AG10803 (cell line): ENCODE measurements at regions not wholly inside any gene's neighbourhood (a gene's known extent, or its start where the extent isn't known, plus 50 kb on each side); places are given as distances from the start of the nearest gene placed in this dataset.

Source experiments
- DNase-seq: peaks from one replicate; pipeline ENCODE4 v3.0.0; 2010; ENCODE audit warnings: low read depth
- H3K4me3 ChIP-seq: 2 replicates; pipeline ENCODE4 v1.5.1; 2011; ENCODE audit warnings: mild to moderate bottlenecking, low read length, control low read depth
- TF ChIP-seq, protein P1 (sequence below): conservative IDR thresholded peaks from 2 replicates; pipeline ENCODE4 v1.5.1; 2011; ENCODE audit warnings: mild to moderate bottlenecking, low read length, control low read depth, inconsistent platforms

DNA sequence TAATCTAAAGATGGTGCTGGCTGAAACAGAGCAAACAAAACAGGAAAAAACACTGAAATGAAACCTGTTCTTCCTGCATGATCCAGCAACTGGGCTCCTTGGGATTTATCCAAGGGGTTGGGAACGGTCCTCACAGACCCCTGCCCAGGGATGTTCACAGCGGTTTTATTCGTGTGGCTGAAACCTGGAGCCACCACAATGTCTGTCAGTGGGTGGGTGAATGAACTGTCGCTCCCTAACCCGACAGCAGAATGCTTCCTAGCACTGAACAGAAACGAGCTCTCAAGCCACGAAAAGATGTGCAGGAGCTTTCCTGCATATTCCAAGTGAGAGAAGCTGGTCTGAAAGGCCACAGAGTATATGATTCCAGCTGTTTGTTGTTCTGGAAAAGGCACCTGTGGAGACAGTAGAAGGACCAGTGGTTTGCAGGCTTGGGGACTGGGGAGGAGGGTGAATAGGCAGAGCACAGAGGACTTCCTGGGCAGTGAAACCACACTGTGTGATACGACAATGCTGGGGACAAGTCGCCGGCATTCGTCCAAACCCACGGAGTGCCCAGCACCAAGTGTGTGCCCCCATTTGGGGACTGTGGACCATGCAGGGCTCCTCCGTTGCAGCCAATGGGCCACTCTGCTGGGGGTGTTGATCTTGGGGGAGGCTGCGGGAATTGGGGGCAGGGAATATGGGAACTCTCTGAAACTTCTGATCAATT is 73.9 kb downstream of the TEX29 start:
- TF ChIP-seq, protein P1, sequence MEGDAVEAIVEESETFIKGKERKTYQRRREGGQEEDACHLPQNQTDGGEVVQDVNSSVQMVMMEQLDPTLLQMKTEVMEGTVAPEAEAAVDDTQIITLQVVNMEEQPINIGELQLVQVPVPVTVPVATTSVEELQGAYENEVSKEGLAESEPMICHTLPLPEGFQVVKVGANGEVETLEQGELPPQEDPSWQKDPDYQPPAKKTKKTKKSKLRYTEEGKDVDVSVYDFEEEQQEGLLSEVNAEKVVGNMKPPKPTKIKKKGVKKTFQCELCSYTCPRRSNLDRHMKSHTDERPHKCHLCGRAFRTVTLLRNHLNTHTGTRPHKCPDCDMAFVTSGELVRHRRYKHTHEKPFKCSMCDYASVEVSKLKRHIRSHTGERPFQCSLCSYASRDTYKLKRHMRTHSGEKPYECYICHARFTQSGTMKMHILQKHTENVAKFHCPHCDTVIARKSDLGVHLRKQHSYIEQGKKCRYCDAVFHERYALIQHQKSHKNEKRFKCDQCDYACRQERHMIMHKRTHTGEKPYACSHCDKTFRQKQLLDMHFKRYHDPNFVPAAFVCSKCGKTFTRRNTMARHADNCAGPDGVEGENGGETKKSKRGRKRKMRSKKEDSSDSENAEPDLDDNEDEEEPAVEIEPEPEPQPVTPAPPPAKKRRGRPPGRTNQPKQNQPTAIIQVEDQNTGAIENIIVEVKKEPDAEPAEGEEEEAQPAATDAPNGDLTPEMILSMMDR: no peak
- no peak overlapping the region for H3K4me3 ChIP-seq

DNA sequence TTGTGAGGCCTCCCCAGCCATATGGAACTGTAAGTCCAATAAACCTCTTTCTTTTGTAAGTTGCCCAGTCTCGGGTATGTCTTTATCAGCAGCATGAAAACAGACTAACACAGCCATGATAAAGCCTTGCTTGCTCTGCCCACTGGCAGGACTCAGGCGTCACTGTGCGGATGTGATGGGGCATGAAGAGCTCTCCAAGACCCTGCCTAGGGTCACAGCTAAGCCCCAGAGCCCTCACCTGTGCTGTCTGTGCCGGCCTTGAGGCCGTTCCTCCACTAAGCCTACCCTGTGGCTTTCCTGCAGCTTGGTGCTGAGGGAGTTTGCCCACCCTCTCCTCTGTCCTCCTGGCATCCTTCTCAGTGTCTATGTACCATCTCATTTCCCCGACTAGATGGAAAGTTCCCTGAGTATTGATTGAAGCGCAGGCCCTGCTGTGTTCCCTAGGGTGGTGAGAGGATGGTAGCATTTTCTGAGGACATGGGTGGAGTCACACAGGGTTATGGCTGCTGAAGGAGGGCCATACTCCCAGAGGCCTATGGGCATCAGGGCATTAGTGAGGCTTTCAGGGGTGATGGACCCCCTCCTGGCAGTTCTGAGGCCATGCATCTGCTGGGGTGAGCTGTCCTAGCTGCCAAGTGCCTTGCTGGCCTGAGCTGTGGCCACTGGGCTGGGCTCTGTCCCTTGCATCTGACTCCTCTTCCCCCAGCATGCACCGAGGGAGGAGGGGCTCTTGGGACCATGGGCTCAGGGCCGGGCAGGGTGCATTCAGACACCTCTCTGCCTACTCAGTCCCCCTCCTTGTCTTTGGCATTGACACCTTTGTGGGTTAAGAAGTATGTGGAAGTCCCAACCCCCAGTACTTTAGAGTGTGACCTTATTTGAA is 75.3 kb downstream of the TEX29 start:
- no peak overlapping the region for H3K4me3 ChIP-seq
- TF ChIP-seq, protein P1: no peak
- DNase-seq: no peak

More for the DNA sequence above, 73.9 kb downstream of the TEX29 start:
- no peak for DNase-seq

DNA sequence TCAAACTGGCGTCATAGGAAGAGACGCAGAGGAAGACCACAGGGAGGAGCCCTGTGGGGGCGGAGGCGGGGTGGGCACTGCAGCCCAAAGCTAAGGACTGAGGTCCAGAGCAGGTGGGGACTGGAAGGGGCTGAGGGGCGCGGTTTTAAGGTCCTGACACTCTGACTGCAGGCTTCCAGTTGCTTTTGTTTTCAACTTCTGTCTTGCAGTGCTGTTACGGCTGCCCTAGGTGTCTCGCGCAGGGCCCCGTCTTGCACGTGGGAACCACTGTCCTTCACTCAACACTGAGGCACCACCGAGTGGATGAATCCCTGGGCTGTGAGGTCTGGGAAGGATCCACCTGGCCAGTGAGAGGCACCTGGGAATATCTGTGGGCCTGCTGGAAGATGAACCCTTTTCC is 76.0 kb downstream of the TEX29 start:
- DNase-seq: no peak
- TF ChIP-seq, protein P1: no peak
- H3K4me3 ChIP-seq: no peak overlapping the region

DNA sequence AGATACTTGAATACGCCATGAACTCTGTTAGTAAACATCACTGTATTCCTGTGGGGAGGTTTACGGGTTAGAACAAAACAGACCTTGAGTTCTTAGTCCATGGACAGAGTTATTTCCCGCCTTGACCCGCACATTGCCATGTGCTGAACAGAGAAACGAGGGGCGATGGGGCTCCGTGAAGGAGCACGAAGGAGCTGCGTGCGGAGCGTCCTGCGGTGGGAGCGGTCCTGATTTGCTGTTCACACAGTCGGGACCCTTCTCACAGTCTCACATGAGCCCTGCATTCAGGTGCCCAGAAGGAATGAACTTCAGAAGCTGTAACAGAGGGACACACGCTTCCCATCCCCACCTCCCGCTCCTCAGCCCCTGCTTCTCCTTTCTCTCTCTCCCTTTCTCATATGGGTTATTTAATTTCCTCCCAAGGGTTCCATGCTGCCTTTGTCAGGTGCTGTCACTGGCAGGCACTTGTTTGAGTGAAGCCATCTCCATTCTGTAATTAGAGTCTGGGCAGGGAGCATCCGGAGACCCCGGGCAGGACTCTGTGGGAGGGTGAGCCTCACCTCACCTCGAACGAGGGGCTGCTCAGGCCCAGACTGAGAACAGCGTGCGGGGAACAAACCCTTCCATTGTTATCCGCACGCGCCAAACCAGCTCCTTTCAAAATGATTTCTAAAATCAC is 76.9 kb downstream of the TEX29 start:
- TF ChIP-seq, protein P1: no peak
- no peak overlapping the region for H3K4me3 ChIP-seq
- DNase-seq: no peak

DNA sequence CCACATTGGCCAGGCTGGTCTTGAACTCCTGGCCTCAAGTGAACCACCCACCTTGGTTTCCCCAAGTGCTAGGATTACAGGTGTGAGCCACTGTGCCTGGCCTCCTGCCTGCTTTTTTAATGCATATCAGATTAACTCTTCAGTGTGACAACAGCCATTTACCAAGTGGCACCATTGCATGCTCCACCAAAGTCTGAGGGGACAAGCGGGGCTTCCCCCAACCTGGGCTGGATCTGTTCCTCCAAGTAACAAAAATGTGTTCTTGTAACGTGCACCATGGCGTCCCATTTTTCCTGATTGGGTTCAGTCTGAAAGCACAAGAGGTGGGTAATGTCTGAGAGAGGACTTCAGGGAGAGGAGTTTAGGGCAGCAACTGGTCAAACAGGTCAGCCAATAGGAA is 77.8 kb downstream of the TEX29 start:
- no peak overlapping the region for H3K4me3 ChIP-seq
- TF ChIP-seq, protein P1: no peak
- no peak for DNase-seq

DNA sequence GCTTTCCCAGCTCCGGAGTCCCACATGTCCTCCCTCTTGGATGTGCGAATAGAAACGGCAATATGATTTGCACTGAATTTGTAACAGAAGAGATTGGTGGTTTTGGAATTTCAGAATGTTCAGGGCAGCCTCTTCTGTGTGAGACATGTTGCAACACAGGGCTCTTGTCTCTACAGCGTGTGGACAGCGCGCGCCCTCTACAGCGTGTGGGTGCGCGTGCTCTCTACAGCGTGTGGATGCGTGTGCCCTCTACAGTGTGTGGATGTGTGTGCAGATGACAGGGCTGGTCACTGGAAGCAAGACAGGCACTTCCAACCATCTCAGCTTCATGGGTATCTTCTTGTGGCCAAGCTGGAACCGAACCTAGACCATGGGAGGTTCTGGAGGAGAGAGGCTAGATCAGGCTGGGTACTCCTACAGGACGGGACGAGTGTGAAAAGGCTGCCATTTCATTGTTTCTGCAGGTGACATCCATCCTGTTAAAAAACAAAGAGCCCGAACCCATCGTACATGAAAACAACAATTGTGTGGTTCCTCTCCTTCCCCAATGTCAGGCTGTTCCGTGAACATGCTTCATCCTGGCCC is 78.4 kb downstream of the TEX29 start:
- no peak overlapping the region for H3K4me3 ChIP-seq
- TF ChIP-seq, protein P1: peak; percentile 66
- peak; percentile 74 for DNase-seq
